Right lobe of liver (tissue), 4 donors: ENCODE measurements at regions not wholly inside any gene's neighbourhood (a gene's known extent, or its start where the extent isn't known, plus 50 kb on each side); places are given as distances from the start of the nearest gene placed in this dataset.

Source experiments
- POLR2A ChIP-seq: fragments of 450-650 bp; IDR thresholded peaks from one replicate; pipeline ENCODE4 v1.6.1; 2017; ENCODE audit warnings: antibody characterized with exemption, mild to moderate bottlenecking
- TF ChIP-seq, protein P1 (sequence below), 4 donors: fragments of 200-600 bp in 3 of 4; fragments of 450-650 bp in 1 of 4; IDR thresholded peaks; one replicate each; pipeline versions ENCODE4 v1.5.1 to v1.8.0; 2016 to 2022; ENCODE audit warnings: antibody characterized with exemption in 4 of 4, mild to moderate bottlenecking in 2 of 4
- donor health status: DM: no; HTN: no; CAD: no.
- donor health status: DM: no; HTN: no; CAD: no.
- donor health status: DM: no; HTN: yes; CAD: no.

DNA sequence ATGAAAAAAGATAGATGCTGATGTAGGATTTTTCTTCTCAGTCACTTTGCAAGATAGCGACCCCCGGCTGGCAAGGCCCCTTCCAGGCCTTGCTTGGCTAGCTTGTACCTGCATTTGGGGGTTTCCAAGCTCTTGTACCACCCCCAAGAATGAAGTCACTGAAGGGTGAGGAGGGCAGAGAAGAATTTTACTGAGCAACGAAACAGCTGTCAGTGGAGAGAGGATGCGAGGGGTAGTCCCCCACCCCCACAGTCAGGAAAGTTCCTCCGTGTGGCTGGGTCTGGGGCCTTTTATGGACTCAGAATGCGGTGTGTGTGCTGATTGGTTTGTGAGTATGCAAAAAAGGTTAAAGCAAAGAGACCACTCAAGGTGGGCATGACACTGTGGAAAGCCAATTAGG, 382.0 kb downstream of the GPD2 start:
- TF ChIP-seq, protein P1, sequence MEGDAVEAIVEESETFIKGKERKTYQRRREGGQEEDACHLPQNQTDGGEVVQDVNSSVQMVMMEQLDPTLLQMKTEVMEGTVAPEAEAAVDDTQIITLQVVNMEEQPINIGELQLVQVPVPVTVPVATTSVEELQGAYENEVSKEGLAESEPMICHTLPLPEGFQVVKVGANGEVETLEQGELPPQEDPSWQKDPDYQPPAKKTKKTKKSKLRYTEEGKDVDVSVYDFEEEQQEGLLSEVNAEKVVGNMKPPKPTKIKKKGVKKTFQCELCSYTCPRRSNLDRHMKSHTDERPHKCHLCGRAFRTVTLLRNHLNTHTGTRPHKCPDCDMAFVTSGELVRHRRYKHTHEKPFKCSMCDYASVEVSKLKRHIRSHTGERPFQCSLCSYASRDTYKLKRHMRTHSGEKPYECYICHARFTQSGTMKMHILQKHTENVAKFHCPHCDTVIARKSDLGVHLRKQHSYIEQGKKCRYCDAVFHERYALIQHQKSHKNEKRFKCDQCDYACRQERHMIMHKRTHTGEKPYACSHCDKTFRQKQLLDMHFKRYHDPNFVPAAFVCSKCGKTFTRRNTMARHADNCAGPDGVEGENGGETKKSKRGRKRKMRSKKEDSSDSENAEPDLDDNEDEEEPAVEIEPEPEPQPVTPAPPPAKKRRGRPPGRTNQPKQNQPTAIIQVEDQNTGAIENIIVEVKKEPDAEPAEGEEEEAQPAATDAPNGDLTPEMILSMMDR (IDR thresholded peaks at IDR 0.05): no peak
- TF ChIP-seq POLR2A: no peak
